ENCODE measurements at regions not wholly inside any gene's neighbourhood (a gene's known extent, or its start where the extent isn't known, plus 50 kb on each side); places are given as distances from the start of the nearest gene placed in this dataset.

DNA sequence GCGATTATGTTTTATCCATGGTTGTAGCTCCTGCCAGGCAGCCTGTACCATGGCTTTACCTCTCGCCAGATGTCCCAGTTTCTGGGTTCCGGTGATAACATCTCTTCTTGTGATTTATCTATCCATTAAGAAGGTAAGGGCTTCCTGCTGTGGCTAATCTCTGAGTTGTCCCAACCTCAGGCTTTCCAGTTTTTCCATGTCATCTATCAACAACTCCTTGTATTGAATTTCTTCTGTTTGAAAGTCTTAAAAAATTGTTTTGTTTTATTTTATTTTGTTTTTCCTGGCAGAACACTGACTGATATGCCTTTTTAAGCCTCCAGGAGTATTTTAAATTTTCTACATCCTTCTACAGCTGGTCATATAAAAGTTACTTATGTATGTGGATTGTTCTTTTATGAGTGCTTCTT is 241.9 kb downstream of the ANTXR2 start:
- H3K4me3 ChIP-seq (ENCODE audit: low read depth, low read length, poor library complexity, severe bottlenecking) = no peak overlapping the region
- no peak overlapping the region for H3K4me2 ChIP-seq (ENCODE audit: low read length)
- no peaks in the 10 kb centered on the region for H3K27me3 ChIP-seq (ENCODE audit: insufficient read depth, low read length)
- TF ChIP-seq, protein P1, sequence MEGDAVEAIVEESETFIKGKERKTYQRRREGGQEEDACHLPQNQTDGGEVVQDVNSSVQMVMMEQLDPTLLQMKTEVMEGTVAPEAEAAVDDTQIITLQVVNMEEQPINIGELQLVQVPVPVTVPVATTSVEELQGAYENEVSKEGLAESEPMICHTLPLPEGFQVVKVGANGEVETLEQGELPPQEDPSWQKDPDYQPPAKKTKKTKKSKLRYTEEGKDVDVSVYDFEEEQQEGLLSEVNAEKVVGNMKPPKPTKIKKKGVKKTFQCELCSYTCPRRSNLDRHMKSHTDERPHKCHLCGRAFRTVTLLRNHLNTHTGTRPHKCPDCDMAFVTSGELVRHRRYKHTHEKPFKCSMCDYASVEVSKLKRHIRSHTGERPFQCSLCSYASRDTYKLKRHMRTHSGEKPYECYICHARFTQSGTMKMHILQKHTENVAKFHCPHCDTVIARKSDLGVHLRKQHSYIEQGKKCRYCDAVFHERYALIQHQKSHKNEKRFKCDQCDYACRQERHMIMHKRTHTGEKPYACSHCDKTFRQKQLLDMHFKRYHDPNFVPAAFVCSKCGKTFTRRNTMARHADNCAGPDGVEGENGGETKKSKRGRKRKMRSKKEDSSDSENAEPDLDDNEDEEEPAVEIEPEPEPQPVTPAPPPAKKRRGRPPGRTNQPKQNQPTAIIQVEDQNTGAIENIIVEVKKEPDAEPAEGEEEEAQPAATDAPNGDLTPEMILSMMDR (IDR thresholded peaks at IDR 0.05; ENCODE audit: low read length) = no peak
- TF ChIP-seq EZH2 (IDR thresholded peaks at IDR 0.05; ENCODE audit: borderline replicate concordance, low read length) = no peak
- H3K36me3 ChIP-seq (ENCODE audit: insufficient read depth, low read length) = no peaks in the 10 kb centered on the region
- no peak overlapping the region for H2AFZ ChIP-seq (ENCODE audit: low read length)
- no peaks in the 10 kb centered on the region for H3F3A ChIP-seq (ENCODE audit: insufficient read depth, low read length)
- no peak overlapping the region for H3K27ac ChIP-seq (ENCODE audit: low read depth, low read length, poor library complexity, severe bottlenecking)
- no peaks in the 10 kb centered on the region for H3K9me2 ChIP-seq (ENCODE audit: low read depth, low read length)
- H3K9ac ChIP-seq (ENCODE audit: low read length) = no peak overlapping the region
- no peaks in the 10 kb centered on the region for H3K4me1 ChIP-seq (ENCODE audit: insufficient read depth, low read length, severe bottlenecking)
- no peaks in the 10 kb centered on the region for H3K79me2 ChIP-seq (ENCODE audit: insufficient read depth, low read length)
- no peaks in the 10 kb centered on the region for H3K9me3 ChIP-seq (ENCODE audit: low read length)
- H4K20me1 ChIP-seq (ENCODE audit: insufficient read depth, low read length) = no peaks in the 10 kb centered on the region

DNA sequence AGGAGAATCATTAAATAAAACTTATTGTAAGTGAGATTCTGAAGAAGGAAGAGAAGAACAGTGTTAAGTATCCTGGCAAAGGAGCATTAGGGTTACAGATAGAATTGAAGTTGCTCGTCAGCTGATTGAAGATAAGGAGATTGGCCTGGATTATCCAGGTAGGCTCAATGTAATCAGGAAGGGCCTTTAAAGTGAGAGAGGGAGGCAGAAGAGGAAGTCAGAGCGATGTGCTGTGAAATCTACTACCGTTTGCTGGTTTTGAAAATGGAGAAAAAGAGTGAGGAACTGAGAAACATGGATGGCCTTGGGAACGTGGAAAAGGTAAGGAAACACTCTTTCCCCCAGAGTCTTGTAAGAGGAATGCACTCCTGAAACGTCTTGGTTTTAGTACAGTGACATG is 245.7 kb downstream of the ANTXR2 start:
- no peak overlapping the region for H2AFZ ChIP-seq (ENCODE audit: low read length)
- no peak overlapping the region for H3K4me2 ChIP-seq (ENCODE audit: low read length)

DNA sequence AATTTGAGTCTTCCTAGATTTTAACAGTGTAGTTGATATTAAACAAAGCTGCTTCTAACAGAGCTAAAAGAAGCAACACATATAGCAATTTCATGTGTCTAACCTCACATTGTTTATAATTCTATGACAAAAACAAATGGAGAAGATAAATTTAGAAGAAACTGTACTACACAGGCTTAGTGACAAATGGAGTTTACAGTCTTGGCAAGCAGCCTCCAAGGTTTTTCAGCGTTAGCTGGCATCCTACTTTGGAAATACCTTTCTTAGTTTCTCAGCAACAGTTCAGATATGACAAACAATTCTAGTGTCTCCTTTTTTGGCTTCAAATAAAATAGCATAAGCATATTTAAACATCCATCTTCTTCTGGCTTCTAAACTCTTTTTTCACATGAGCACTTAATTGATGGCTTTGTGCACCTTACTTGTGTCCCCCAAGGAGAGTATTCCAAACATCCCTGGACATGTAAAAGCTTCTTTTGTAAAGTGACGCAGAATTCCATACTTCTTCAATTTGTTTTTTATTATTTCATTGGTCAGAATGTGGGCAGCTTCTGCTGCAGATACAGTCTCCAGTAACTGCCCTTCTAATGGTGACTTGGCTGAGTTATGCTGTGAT is 249.8 kb downstream of the ANTXR2 start:
- no peaks in the 10 kb centered on the region for H3K27me3 ChIP-seq (ENCODE audit: insufficient read depth, low read length)
- no peaks in the 10 kb centered on the region for H4K20me1 ChIP-seq (ENCODE audit: insufficient read depth, low read length)
- no peaks in the 10 kb centered on the region for H3K9me2 ChIP-seq (ENCODE audit: low read depth, low read length)
- H3F3A ChIP-seq (ENCODE audit: insufficient read depth, low read length) = no peaks in the 10 kb centered on the region
- no peak overlapping the region for H3K4me3 ChIP-seq (ENCODE audit: low read depth, low read length, poor library complexity, severe bottlenecking)
- no peak overlapping the region for H3K9ac ChIP-seq (ENCODE audit: low read length)
- H3K27ac ChIP-seq (ENCODE audit: low read depth, low read length, poor library complexity, severe bottlenecking) = no peak overlapping the region
- H3K4me1 ChIP-seq (ENCODE audit: insufficient read depth, low read length, severe bottlenecking) = no peaks in the 10 kb centered on the region
- H3K36me3 ChIP-seq (ENCODE audit: insufficient read depth, low read length) = no peaks in the 10 kb centered on the region
- no peaks in the 10 kb centered on the region for H3K9me3 ChIP-seq (ENCODE audit: low read length)
- H3K4me2 ChIP-seq (ENCODE audit: low read length) = no peak overlapping the region
- H2AFZ ChIP-seq (ENCODE audit: low read length) = no peak overlapping the region
- TF ChIP-seq EZH2 (IDR thresholded peaks at IDR 0.05; ENCODE audit: borderline replicate concordance, low read length) = no peak
- TF ChIP-seq, protein P1 (IDR thresholded peaks at IDR 0.05; ENCODE audit: low read length) = no peak
- H3K79me2 ChIP-seq (ENCODE audit: insufficient read depth, low read length) = no peaks in the 10 kb centered on the region

More for the DNA sequence above, 245.7 kb downstream of the ANTXR2 start:
- H3K9me3 ChIP-seq (ENCODE audit: low read length) = no peaks in the 10 kb centered on the region
- H3K79me2 ChIP-seq (ENCODE audit: insufficient read depth, low read length) = no peaks in the 10 kb centered on the region
- H3K27me3 ChIP-seq (ENCODE audit: insufficient read depth, low read length) = no peaks in the 10 kb centered on the region
- no peak overlapping the region for H3K4me3 ChIP-seq (ENCODE audit: low read depth, low read length, poor library complexity, severe bottlenecking)
- no peaks in the 10 kb centered on the region for H3F3A ChIP-seq (ENCODE audit: insufficient read depth, low read length)
- no peaks in the 10 kb centered on the region for H4K20me1 ChIP-seq (ENCODE audit: insufficient read depth, low read length)
- no peaks in the 10 kb centered on the region for H3K9me2 ChIP-seq (ENCODE audit: low read depth, low read length)
- no peak overlapping the region for H3K27ac ChIP-seq (ENCODE audit: low read depth, low read length, poor library complexity, severe bottlenecking)
- no peak overlapping the region for H3K9ac ChIP-seq (ENCODE audit: low read length)
- H3K4me1 ChIP-seq (ENCODE audit: insufficient read depth, low read length, severe bottlenecking) = no peaks in the 10 kb centered on the region
- no peaks in the 10 kb centered on the region for H3K36me3 ChIP-seq (ENCODE audit: insufficient read depth, low read length)
- TF ChIP-seq EZH2 (IDR thresholded peaks at IDR 0.05; ENCODE audit: borderline replicate concordance, low read length) = no peak
- TF ChIP-seq, protein P1 (IDR thresholded peaks at IDR 0.05; ENCODE audit: low read length) = no peak
